Astrocyte (in vitro differentiated cells and primary cell): ENCODE measurements at regions not wholly inside any gene's neighbourhood (a gene's known extent, or its start where the extent isn't known, plus 50 kb on each side); places are given as distances from the start of the nearest gene placed in this dataset.

Source experiments
- DNase-seq: peaks from one replicate; pipeline ENCODE4 v3.0.0-alpha.2; 2010; ENCODE audit warnings: low read depth
- FAIRE-seq: peaks from 2 replicates; lab custom pipeline; 2011; peaks lifted over from hg19 to GRCh38; lab: Jason Lieb, UNC
- H2AFZ ChIP-seq: 2 replicates; pipeline ENCODE4 v1.6.0; 2012; ENCODE audit warnings: low read depth, low read length, inconsistent platforms
- H3K27ac ChIP-seq: 2 replicates; pipeline ENCODE4 v1.5.1; 2011; ENCODE audit warnings: low read depth, low read length, inconsistent platforms
- H3K27me3 ChIP-seq: 2 replicates; pipeline ENCODE4 v1.6.0; 2011; ENCODE audit warnings: low read length, inconsistent platforms; ENCODE audit not compliant: insufficient read depth
- H3K36me3 ChIP-seq: 2 replicates; pipeline ENCODE4 v1.5.1; 2011; ENCODE audit warnings: low read length, inconsistent platforms; ENCODE audit not compliant: insufficient read depth
- H3K4me1 ChIP-seq: 2 replicates; pipeline ENCODE4 v1.5.1; 2011; ENCODE audit warnings: low read length, inconsistent platforms; ENCODE audit not compliant: insufficient read depth
- H3K4me2 ChIP-seq: 2 replicates; pipeline ENCODE4 v1.6.0; 2012; ENCODE audit warnings: low read length, inconsistent platforms
- H3K4me3 ChIP-seq: 2 replicates; pipeline ENCODE4 v1.5.1; 2011; ENCODE audit warnings: low read depth, mild to moderate bottlenecking, low read length, inconsistent platforms; ENCODE audit not compliant: insufficient read depth
- H3K79me2 ChIP-seq: 2 replicates; pipeline ENCODE4 v1.6.0; 2012; ENCODE audit warnings: mild to moderate bottlenecking, low read length, inconsistent platforms; ENCODE audit not compliant: insufficient read depth
- H3K9ac ChIP-seq: 2 replicates; pipeline ENCODE4 v1.6.0; 2012; ENCODE audit warnings: mild to moderate bottlenecking, low read length, inconsistent platforms
- H3K9me3 ChIP-seq: 2 replicates; pipeline ENCODE4 v1.5.1; 2012; ENCODE audit warnings: low read depth, mild to moderate bottlenecking, low read length, inconsistent platforms; ENCODE audit not compliant: insufficient read depth
- H4K20me1 ChIP-seq: 2 replicates; pipeline ENCODE4 v1.6.0; 2012; ENCODE audit warnings: low read length, inconsistent platforms; ENCODE audit not compliant: insufficient read depth
- H3K27ac Mint-ChIP-seq: one replicate; pipeline ENCODE4 v1.8.0; 2021; ENCODE audit warnings: mild to moderate bottlenecking, mixed read lengths; ENCODE audit not compliant: unreplicated experiment
- H3K27me3 Mint-ChIP-seq: one replicate; pipeline ENCODE4 v1.8.0; 2021; ENCODE audit warnings: low read depth, mixed read lengths; ENCODE audit not compliant: unreplicated experiment
- H3K36me3 Mint-ChIP-seq: one replicate; pipeline ENCODE4 v1.8.0; 2021; ENCODE audit warnings: low read depth, mixed read lengths; ENCODE audit not compliant: unreplicated experiment
- H3K4me1 Mint-ChIP-seq: one replicate; pipeline ENCODE4 v1.8.0; 2021; ENCODE audit warnings: low read depth, mixed read lengths; ENCODE audit not compliant: unreplicated experiment
- H3K4me3 Mint-ChIP-seq: one replicate; pipeline ENCODE4 v1.8.0; 2021; ENCODE audit warnings: mild to moderate bottlenecking, moderate library complexity, mixed read lengths; ENCODE audit not compliant: unreplicated experiment
- H3K9me3 Mint-ChIP-seq: one replicate; pipeline ENCODE4 v1.8.0; 2021; ENCODE audit warnings: mild to moderate bottlenecking, mixed read lengths; ENCODE audit not compliant: unreplicated experiment
- EZH2 ChIP-seq: IDR thresholded peaks from 2 replicates; pipeline ENCODE4 v1.6.1; 2012; ENCODE audit warnings: mild to moderate bottlenecking, low read length, inconsistent platforms; ENCODE audit not compliant: insufficient read depth
- TF ChIP-seq, protein P1 (sequence below): IDR thresholded peaks from 2 replicates; pipeline ENCODE4 v1.5.1; 2011; ENCODE audit warnings: low read depth, mild to moderate bottlenecking, inconsistent platforms, low read length, moderate library complexity; ENCODE audit not compliant: insufficient read depth

DNA sequence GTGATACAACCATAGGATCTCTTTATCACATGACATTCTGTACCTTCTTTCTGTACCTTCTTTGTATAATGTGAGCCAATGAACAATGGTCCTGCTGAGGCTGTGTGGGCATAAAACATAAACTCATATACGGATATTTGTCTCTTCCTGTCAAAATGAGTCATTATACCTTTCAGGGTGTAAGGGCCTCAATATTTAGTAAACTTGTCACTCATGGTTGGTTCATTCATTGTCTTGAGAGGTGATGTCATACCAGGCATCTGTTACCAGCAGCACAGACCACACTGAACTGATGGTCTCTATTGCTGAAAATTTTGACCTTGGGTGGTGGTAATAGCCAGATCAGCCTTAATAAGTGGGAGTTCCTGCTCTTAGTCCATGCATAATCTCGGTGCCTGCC lies 287.6 kb upstream of the TPK1 start:
- no peak for FAIRE-seq
- Mint-ChIP-seq H3K36me3 (no peaks in the 10 kb centered on the region), H3K27ac (no peak overlapping the region), H3K4me3 (no peak overlapping the region), H3K4me1 (no peaks in the 10 kb centered on the region), H3K27me3 (no peaks in the 10 kb centered on the region), H3K9me3 (peaks cover 6% of the 10 kb centered on the region)
- Histone ChIP-seq H3K9ac (no peak overlapping the region), H3K4me3 (no peak overlapping the region), H3K27me3 (no peaks in the 10 kb centered on the region), H3K4me2 (no peak overlapping the region), H3K36me3 (no peaks in the 10 kb centered on the region), H2AFZ (no peak overlapping the region), H3K79me2 (no peaks in the 10 kb centered on the region), H4K20me1 (no peaks in the 10 kb centered on the region), H3K4me1 (no peaks in the 10 kb centered on the region), H3K9me3 (peaks cover 16% of the 10 kb centered on the region), H3K27ac (no peak overlapping the region)
- TF ChIP-seq, protein P1, sequence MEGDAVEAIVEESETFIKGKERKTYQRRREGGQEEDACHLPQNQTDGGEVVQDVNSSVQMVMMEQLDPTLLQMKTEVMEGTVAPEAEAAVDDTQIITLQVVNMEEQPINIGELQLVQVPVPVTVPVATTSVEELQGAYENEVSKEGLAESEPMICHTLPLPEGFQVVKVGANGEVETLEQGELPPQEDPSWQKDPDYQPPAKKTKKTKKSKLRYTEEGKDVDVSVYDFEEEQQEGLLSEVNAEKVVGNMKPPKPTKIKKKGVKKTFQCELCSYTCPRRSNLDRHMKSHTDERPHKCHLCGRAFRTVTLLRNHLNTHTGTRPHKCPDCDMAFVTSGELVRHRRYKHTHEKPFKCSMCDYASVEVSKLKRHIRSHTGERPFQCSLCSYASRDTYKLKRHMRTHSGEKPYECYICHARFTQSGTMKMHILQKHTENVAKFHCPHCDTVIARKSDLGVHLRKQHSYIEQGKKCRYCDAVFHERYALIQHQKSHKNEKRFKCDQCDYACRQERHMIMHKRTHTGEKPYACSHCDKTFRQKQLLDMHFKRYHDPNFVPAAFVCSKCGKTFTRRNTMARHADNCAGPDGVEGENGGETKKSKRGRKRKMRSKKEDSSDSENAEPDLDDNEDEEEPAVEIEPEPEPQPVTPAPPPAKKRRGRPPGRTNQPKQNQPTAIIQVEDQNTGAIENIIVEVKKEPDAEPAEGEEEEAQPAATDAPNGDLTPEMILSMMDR, result no peak
- no peak for TF ChIP-seq EZH2
- DNase-seq, result no peak

DNA sequence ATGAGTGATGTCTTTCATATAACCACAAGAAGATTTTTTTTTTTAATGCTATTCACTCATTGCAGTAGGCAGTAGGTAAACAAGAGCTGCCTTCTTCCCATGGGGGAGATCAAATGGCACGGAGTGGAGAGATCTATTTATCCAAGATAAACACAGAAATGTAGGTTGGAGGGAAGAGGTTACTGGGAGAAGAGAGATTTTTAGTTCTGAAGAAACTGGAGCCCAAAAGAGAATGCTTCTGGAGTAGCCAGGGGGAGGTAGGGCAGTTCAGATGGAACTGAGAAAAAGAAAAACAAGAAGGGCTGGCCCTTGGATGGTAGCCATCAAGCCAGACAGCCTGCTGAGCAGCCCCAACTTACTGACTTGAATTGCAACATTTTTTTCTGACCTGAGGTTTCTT lies 270.1 kb upstream of the TPK1 start:
- H3K4me3 Mint-ChIP-seq, result no peak overlapping the region
- no peaks in the 10 kb centered on the region for H3K36me3 Mint-ChIP-seq

DNA sequence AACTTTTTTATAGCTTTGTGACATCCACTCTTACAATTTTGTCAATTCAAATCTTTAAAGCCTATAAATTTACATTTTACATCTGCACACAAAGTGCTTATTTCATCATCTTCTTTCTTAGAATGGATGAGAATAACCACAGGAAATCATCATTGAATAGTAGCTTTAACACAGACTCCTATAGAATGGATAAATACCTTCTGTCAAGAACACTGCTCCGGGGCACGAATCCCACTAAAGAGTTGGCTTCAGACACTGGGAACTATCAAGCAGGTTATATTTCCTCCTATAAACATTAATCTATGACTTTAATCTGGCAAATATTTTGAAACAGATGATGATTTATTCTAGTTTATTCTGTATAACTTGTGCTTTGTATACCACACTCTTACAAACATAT lies 269.7 kb upstream of the TPK1 start:
- Mint-ChIP-seq H3K27ac (no peak overlapping the region), H3K27me3 (no peaks in the 10 kb centered on the region), H3K4me3 (no peak overlapping the region), H3K9me3 (peaks cover 2% of the 10 kb centered on the region), H3K36me3 (no peaks in the 10 kb centered on the region), H3K4me1 (peaks cover 3% of the 10 kb centered on the region)
- H2AFZ ChIP-seq, result no peak overlapping the region
- no peaks in the 10 kb centered on the region for H3K4me1 ChIP-seq
- no peak overlapping the region for H3K4me2 ChIP-seq
- H3K27ac ChIP-seq, result no peak overlapping the region
- no peak overlapping the region for H3K9ac ChIP-seq
- no peak for TF ChIP-seq EZH2
- TF ChIP-seq, protein P1, result no peak
- no peaks in the 10 kb centered on the region for H3K27me3 ChIP-seq
- H3K79me2 ChIP-seq, result no peaks in the 10 kb centered on the region
- no peak overlapping the region for H3K4me3 ChIP-seq
- DNase-seq (no peak), FAIRE-seq (no peak)
- H4K20me1 ChIP-seq, result no peaks in the 10 kb centered on the region
- no peaks in the 10 kb centered on the region for H3K9me3 ChIP-seq
- no peaks in the 10 kb centered on the region for H3K36me3 ChIP-seq

More for the DNA sequence above, 270.1 kb upstream of the TPK1 start:
- no peaks in the 10 kb centered on the region for H3K79me2 ChIP-seq
- peak overlapping the region; percentile 68 for H3K27ac Mint-ChIP-seq
- H3K4me3 ChIP-seq, result no peak overlapping the region
- no peaks in the 10 kb centered on the region for H3K27me3 ChIP-seq
- DNase-seq (no peak), FAIRE-seq (no peak)
- H3K4me1 ChIP-seq, result no peaks in the 10 kb centered on the region
- no peaks in the 10 kb centered on the region for H3K27me3 Mint-ChIP-seq
- no peak overlapping the region for H3K4me2 ChIP-seq
- no peak overlapping the region for H2AFZ ChIP-seq
- no peak overlapping the region for H3K9ac ChIP-seq
- no peaks in the 10 kb centered on the region for H4K20me1 ChIP-seq
- no peaks in the 10 kb centered on the region for H3K9me3 Mint-ChIP-seq
- TF ChIP-seq, protein P1, result no peak
- no peak for TF ChIP-seq EZH2
- H3K36me3 ChIP-seq, result no peaks in the 10 kb centered on the region
- H3K27ac ChIP-seq, result no peak overlapping the region
- H3K9me3 ChIP-seq, result no peaks in the 10 kb centered on the region
- H3K4me1 Mint-ChIP-seq, result peaks cover 3% of the 10 kb centered on the region
